Lower lobe of right lung (tissue), 2 donors: ENCODE measurements at regions not wholly inside any gene's neighbourhood (a gene's known extent, or its start where the extent isn't known, plus 50 kb on each side); places are given as distances from the start of the nearest gene placed in this dataset.

Source experiments
- ATAC-seq, 2 donors: fragments of 200-7000 bp; cut with Tn5 transposase; one replicate each; pipeline ENCODE4 v1.9.1; 2020 to 2022; ENCODE audit warnings: mild to moderate bottlenecking in 2 of 2, moderate library complexity in 2 of 2
- DNase-seq: peaks from one replicate; pipeline ENCODE4 v3.0.0-alpha.2; 2020
- H3K27ac ChIP-seq: fragments of 200-600 bp; one replicate; pipeline ENCODE4 v1.8.0; 2022
- H3K27me3 ChIP-seq: fragments of 200-600 bp; one replicate; pipeline ENCODE4 v1.8.0; 2022; ENCODE audit warnings: low read depth
- H3K36me3 ChIP-seq: fragments of 200-600 bp; one replicate; pipeline ENCODE4 v1.8.0; 2022; ENCODE audit warnings: mild to moderate bottlenecking
- H3K4me1 ChIP-seq: fragments of 200-600 bp; one replicate; pipeline ENCODE4 v1.8.0; 2022
- H3K4me3 ChIP-seq: fragments of 200-600 bp; one replicate; pipeline ENCODE4 v1.8.0; 2022; ENCODE audit warnings: mild to moderate bottlenecking
- H3K9me3 ChIP-seq: fragments of 200-600 bp; one replicate; pipeline ENCODE4 v1.8.0; 2022
- CTCF ChIP-seq: fragments of 200-600 bp; IDR thresholded peaks from one replicate; pipeline ENCODE4 v1.8.0; 2022; ENCODE audit warnings: antibody characterized with exemption, mild to moderate bottlenecking
- intact Hi-C: fragments of 100-400 bp; cut with DNase I; formaldehyde crosslinking; loops from one replicate; pipeline ENCODE4 v1.11.0; 2022
- donor health status: DM: no; HTN: yes; CAD: no; lungs with severe emphysema.

GRCh38 chr11:133716602-133717001, 128.7 kb downstream of the SPATA19 start:
- H3K27ac ChIP-seq: no peak overlapping the region
- H3K27me3 ChIP-seq: no peaks in the 10 kb centered on the region
- no peaks in the 10 kb centered on the region for H3K9me3 ChIP-seq
- DNase-seq: no peak
- H3K36me3 ChIP-seq: no peaks in the 10 kb centered on the region
- TF ChIP-seq CTCF: no peak
- H3K4me3 ChIP-seq: no peak overlapping the region
- H3K4me1 ChIP-seq: no peaks in the 10 kb centered on the region
- no peak for ATAC-seq
- intact Hi-C loops: no loop called here

- intact Hi-C loops: no loop called here
- TF ChIP-seq CTCF: no peak
- no peak for ATAC-seq
- DNase-seq: no peak
- no peak overlapping the region for H3K4me3 ChIP-seq
- H3K27ac ChIP-seq: no peak overlapping the region
- no peaks in the 10 kb centered on the region for H3K4me1 ChIP-seq
- no peaks in the 10 kb centered on the region for H3K27me3 ChIP-seq
- H3K36me3 ChIP-seq: no peaks in the 10 kb centered on the region
- H3K9me3 ChIP-seq: no peaks in the 10 kb centered on the region
Observed at GRCh38 chr11:133715602-133716001, 129.7 kb downstream of the SPATA19 start.

GRCh38 chr11:133714471-133715375, 130.6 kb downstream of the SPATA19 start:
- ATAC-seq: no peak
- no peaks in the 10 kb centered on the region for H3K4me1 ChIP-seq
- H3K36me3 ChIP-seq: no peaks in the 10 kb centered on the region
- H3K27ac ChIP-seq: no peak overlapping the region
- H3K9me3 ChIP-seq: no peaks in the 10 kb centered on the region
- intact Hi-C loops: no loop called here
- TF ChIP-seq CTCF: no peak
- H3K4me3 ChIP-seq: no peak overlapping the region
- no peaks in the 10 kb centered on the region for H3K27me3 ChIP-seq
- no peak for DNase-seq

GRCh38 chr11:133713844-133714243, 131.5 kb downstream of the SPATA19 start:
- Histone ChIP-seq H3K9me3 (no peaks in the 10 kb centered on the region), H3K4me3 (no peak overlapping the region), H3K4me1 (no peaks in the 10 kb centered on the region), H3K27ac (no peak overlapping the region), H3K27me3 (no peaks in the 10 kb centered on the region), H3K36me3 (no peaks in the 10 kb centered on the region)
- DNase-seq: no peak
- ATAC-seq: no peak
- intact Hi-C loops: no loop called here
- no peak for TF ChIP-seq CTCF

GRCh38 chr11:133713406-133713805, 131.9 kb downstream of the SPATA19 start:
- Histone ChIP-seq H3K27ac (no peak overlapping the region), H3K4me1 (no peaks in the 10 kb centered on the region), H3K9me3 (no peaks in the 10 kb centered on the region), H3K36me3 (no peaks in the 10 kb centered on the region), H3K4me3 (no peak overlapping the region), H3K27me3 (no peaks in the 10 kb centered on the region)
- DNase-seq: no peak
- no peak for TF ChIP-seq CTCF
- no peak for ATAC-seq
- intact Hi-C loops: no loop called here
